HuH-7.5 (cell line): ENCODE measurements at regions not wholly inside any gene's neighbourhood (a gene's known extent, or its start where the extent isn't known, plus 50 kb on each side); places are given as distances from the start of the nearest gene placed in this dataset.

Experiments
- DNase-seq: peaks from one replicate; pipeline ENCODE4 v3.0.0; 2011; ENCODE audit warnings: low spot score

DNA sequence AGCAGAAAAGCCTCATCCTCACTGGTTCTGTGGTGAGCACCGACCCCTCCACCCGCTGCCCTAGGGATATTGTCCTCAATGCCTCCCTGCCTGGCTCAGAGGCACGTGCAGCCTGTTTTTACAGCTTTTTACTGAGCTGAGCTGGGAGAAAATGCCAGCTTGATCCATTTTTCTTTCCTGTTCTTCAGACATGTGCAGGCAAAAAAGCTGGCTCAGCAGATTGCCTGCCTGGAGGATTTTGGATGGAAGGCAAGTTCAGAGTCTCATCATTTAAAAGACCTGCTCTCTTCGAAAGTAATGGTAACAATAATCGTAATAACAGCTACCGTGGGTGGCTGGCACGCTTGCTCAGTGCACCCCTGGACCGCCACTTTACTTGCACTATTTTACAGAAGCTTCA lies 135.0 kb upstream of the SMIM23 start:
- DNase-seq, result no peak

DNA sequence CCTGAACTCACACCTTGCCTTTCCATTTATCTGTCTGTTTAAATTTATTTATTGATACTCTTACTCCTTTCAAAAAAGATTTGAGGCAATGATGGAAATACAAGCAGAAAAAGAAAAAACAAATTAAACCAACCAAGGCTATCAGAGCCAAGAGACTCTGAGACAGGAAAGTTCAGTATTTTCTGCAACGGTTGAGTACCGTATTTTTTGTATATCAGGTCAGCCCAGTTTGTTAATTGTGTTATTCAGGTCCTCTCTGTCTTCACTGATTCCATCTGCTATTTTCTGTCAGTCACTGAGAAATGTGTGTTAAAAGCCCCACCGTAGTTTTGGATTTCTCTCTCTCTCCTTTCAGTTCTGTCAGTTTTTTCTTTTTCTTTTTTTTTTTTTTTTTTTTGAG lies 134.5 kb upstream of the SMIM23 start:
- DNase-seq, result no peak

DNA sequence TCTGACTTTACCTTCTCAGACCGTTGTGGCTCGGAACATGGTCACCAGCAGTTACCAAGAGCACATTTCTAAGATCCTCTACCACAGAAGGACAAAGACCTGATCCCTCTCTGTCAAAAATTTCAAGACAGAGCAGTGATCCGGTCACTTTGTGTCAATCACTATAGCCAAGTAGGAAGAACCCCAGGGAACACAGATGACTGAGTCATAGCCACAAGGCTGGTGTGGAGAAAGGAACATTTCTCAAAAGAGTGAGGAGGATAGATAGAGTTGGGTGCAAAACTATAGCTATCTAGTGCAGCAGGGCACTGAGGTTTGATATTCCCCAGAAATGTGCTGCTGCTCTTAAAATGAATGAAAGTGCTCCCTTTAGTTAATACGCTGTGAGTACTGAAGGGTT lies 130.7 kb upstream of the SMIM23 start:
- DNase-seq, result no peak

DNA sequence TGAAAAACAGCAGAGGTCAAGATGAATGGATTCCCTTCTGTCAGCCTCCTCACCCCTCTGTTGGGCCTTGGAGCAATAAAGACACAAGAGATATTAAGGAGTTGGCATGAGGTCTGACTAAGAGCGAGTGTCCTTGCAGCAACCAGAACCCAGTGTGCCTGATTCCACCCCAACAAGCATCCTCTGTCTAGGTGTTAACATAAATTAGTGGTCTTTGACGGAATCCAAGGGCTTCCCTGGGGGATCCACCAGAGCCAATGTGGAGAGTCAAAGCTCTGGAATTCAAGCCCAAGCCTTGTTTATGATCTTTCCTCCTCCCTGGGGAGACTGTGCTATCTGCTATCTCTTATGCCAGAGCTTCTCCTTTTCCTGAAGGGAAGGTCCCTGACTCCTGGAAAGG lies 128.1 kb upstream of the SMIM23 start:
- DNase-seq, result no peak

DNA sequence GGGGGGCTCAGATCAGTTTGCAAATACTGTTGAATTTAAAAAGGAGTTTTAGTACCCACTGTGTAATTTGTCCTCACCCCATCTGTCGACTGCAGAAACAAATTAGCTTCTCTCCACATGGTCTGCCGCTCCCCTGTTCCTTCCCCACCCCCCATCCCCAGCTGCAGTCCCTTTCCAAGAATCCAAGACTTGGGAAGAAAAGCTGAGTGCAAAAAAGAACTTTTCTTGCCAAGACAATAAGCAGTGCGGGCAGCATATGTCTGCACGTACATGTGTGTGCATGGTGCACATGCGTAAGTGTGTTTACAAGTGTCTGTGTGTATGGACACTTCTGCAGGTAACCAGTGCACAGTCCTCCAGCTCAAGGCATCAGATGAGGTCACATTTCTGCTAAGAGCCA lies 125.7 kb upstream of the SMIM23 start:
- no peak for DNase-seq

DNA sequence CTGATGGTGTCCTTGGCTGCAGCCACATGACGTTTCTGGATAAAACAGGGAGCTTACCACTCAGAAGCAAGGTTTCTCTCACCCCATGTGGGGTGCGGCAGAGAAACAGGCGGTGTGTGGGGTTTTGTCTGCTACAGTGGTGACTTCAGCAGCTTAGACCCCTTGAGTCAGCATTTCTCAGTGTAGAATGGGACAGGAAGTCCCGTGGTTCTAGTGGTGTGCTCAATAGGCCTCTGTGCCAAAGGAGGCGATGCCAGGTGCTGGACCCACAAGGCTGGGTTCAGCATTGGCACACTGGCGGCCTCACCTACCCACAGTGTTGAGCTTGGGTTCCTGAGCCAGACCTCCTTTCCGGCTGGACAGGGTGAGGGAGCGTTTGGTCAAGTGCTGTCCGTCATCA lies 125.2 kb upstream of the SMIM23 start:
- no peak for DNase-seq

DNA sequence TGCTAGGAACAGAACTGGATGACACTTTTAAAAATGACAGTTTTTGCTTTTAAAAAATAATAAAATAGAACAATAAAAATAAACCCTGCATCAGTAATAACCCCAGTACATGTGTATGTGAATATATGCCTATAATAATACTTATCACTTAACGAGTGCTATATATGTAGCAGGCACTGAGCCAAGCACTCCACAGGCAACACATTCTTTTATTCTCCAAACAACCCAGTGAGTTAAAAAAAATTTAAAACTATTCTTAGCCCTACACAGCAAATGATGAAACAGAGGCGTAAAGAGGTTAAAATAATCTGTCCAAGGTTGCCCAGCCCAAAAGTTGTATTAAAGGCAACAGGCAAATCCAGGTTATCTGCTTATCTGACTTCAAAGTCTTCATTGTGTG lies 124.5 kb upstream of the SMIM23 start:
- DNase-seq, result no peak

DNA sequence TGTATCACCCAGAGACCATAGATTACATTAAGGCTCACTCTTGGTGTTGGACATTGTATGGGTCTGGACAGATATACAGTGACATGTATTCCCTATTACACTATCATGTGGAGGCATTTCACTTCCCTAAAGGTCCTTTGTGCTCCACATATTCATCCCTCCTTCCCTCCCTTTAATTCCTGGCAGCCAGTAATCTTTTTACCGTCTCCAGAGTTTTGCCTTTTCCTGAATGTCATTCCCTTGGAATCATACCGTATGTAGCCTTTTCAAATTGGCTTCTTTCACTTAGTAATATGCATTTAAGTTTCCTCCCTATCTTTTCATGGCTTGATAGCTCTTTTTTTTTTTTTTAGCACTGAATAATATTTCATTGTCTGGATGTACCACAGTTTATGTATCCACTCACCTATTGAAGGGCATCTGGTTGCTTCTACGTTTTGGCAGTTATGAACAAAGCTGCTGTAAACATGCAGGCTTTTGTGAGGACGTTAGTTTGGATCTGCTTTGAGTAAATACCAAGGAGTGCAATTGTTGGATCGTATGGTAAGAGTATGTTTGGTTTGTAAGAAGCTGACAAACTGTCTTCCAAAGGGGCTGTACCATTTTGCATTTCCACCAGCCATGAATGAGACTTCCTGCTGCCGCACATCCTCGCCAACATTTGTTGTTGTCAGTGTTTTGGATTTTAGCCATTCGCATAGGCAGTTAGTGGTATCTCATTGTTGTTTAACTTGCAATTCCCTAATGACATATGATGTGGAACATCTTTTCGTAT lies 122.1 kb upstream of the SMIM23 start:
- no peak for DNase-seq

DNA sequence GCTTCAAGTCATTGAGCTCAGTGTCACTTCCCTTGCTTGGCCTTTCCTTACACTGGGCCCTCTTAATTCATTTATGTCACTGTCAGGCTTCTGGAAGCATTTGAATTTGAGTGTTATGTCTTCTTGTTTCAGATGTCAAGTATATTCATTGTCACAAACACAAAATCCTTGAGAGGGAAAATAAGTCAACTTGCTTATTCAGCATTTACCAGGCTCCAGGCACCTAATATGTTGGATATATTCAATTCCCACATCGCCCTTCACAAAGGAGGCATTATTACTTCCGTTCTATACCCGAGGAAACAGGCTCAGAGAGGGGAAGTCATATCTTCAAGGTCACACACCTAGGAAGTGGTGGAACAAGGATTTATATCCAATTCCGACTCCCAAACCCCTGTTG lies 121.1 kb upstream of the SMIM23 start:
- no peak for DNase-seq

DNA sequence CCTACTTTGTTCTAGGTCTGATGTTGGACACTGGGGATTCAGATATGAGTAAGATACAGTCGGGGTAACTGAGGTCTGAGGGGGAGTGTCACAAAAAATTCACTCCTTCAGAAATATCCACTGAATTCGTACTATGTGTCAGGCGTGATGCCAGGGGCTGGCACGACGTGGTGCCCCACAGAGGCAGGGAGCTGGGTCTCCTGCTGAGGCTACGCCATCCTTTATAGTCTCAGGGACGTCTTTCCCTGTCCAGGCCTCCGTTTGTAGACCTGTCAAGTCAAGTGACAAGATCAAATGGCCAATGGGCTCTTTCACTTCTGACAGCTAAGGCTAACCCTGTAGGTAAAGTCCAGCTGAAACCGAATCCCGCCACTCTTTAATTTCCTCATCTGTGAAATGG lies 118.8 kb upstream of the SMIM23 start:
- no peak for DNase-seq

DNA sequence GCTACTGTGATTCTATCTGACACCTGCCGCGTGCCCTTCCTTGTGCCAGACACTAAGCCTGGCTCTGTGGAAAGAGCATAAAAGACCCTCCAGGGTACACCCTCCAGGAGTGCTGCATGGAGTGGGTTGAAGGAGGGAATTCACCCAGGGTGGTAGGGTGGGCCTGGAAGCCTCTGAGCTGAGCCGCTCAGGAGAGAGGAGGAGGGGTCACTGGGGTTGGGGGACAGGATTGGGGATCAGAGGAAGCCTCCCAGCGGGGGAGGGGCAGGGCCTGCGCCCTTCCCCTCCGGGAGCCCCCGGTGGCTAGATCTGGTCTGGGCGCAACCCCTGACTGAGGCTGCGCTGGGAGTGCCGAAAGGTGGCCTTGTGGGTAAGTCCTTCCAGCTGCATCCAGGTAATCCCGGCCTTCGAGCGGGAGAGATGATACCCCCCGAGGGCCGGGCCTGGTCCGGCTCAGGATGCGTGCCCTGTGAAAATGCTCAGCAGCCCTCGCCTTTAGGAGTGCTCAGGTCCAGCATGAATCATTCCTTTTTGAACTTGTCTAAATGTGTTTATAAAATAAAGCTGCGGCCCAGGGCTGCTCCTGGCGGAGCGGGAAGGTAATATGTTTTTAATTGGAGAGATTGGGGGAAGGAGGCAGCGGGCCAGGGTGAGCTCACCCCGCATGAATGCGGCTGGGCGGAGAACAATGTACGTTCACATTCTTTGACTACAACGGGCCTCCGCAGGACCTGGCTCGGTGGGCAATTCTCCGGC lies 118.1 kb upstream of the SMIM23 start:
- DNase-seq, result no peak

DNA sequence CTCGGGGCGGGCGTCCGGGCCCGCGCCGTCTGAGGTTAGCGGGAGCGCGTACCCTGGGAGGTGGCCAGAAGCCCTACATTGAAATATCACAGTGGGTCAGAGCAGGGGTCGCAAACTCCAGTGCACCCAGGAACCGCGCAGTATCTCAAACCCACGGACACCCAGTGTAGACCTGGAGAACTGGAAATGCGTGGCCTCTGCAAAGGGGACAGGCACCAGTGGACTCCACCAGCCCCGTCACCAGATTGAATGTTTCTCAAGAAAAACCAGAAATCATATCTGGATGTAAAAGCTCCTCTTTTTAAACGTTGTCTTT lies 117.6 kb upstream of the SMIM23 start:
- no peak for DNase-seq

DNA sequence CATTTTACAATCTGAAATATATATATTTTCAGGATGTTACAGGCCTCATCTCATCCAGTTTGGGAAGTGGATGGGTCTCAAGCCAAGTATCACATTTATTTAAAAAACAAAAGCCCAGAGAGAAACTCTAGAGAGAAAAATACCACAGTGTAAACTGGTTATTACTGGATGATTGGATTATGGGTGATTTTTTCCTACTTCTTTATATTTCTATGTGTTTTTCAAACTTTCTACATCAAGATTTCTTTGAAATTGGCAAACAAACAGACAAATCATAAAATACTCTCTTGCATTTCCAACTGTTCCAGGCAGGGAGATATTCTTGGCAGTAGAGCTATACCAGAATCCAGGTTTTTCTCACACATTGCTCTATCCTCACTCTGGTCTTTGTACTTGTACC lies 116.0 kb upstream of the SMIM23 start:
- no peak for DNase-seq

DNA sequence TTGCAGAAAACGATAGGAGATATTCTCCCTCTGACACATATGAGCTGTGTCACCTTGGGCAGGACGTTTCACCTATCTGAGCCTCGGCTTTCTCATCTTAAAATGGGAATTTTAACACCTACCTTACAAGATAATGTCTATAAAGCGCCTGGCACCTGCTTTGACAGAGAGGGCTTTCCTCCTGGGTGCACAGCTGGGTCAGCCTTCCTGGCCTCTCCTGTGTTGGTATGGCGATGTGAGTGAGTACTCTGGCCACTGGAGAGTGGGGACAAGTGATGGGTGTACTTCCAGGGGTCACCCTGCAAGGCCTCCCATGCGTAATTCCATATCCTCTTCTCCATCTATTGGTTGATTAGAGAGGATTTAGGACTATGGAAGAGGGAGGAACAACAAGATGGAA lies 113.1 kb upstream of the SMIM23 start:
- no peak for DNase-seq

DNA sequence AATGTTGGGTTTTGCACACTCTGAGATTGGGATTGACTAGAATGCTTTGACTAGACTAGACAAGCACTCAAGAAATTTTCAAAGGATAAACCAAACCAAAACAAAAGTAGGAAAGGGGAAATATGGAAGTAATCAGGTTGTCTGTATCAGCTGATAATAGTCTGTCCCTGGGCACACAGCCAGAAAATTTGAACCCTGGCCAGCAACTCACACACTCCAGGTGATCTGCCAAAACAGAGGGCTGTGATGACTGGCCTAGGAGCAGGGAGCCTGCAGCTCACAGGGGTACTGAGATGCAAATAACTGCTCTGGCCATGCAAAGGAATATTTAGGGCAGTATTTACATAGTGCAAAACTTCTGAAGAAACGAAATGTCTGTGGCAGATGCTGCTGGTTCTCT lies 112.3 kb upstream of the SMIM23 start:
- no peak for DNase-seq

DNA sequence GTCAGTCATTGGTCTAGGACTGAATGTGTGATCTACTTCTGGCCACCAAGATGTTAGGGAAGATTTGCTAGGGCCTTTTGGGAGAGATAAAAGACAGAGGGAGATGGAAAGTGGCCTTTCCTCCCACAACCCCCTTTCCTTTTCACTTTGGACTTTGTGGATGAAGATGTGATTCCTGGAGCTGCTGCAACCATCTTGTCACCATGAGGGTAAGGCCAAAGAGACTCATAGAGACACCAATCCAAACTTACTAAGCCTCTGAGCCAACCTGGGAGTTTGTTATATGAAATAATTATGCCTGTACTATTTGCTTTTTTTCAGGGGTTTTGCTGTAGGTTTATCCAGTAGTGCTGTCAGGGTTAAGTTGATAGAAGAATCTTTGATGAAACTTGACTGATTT lies 111.8 kb upstream of the SMIM23 start:
- DNase-seq, result no peak

DNA sequence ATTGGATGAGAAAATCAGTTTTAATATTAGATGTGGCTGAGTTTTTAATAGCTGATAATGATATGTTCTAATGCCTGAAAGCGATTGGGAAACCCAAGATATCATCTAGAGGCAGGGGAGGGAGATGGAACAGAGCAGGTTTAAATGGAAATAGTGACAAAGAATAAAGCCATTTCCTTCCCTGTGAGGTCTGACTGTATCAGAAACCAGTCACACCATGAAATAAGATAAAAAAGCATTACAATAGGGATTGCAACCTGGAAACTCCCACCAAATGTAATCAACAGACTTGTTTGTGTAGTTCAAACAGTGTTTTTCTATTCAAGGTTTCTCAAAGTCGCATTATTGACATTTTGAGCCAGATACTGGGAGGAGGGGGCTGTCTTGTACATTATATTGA lies 110.1 kb upstream of the SMIM23 start:
- no peak for DNase-seq

DNA sequence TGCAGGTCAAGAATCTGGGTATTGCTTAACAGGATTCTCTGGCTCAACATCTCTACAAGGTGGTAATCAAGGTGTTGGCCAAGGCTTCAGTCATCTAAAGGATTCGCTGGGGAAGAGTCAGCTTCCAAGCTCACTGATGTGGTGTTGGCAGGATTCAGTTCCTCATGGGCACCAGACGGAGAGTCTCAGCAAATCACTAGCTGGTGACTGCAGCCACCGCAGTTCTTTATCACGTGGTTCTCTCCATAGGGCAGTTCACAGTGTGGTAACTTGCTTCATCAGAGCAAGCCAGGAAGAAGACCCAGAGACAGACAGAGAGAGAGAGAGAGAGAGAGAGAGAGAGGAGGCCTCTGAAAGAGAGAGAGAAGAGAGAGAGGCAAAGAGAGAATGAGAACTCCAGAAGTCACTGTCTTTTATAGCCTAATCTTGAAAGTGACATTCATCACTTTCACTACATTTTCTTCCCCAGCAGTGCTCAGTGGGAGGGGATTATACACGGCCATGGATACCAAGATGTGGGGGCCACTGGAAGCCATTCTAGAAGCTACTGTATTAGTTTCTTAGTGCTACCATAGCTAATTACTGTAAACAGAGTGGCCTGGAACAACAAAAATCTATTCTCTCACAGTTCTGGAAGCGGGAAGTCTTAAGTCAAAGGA lies 109.2 kb upstream of the SMIM23 start:
- no peak for DNase-seq

DNA sequence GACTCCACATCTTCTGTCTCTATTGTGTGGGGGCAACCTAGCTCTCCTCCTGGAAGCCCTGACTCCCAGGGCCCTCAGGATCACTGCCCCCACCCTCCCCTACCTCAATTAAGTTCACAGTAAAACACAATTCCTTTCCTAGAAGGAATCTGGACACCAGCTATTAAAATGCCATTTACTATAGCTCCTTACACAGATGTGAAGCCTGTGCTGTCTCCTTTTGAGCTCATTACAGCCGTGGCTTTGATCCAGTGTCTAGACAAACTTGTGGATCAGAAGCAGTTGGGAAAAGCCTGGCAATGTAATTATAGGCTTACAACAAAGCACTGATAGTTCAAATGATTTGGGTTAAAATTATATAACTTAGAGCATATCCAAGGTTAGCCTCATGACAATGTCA lies 107.0 kb upstream of the SMIM23 start:
- no peak for DNase-seq

DNA sequence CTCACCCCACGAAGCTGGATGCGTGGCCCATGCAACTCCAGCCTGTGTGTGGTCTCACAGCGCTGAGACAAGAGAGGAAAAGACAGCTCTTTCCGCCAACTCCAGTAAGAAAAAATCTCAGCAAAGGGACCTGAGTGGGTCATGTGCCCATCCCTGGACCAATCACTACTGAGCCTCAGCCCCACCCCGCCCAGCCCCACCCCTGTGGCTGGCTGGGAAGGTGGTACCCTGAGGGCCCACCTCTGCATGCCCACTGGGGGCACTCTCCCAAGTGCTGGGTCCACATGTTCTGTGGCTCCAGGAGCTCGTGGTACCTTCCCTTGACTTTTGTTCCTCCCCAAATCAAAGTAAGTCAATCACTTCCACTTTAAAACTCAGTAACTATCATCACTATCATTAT lies 105.1 kb upstream of the SMIM23 start:
- no peak for DNase-seq

DNA sequence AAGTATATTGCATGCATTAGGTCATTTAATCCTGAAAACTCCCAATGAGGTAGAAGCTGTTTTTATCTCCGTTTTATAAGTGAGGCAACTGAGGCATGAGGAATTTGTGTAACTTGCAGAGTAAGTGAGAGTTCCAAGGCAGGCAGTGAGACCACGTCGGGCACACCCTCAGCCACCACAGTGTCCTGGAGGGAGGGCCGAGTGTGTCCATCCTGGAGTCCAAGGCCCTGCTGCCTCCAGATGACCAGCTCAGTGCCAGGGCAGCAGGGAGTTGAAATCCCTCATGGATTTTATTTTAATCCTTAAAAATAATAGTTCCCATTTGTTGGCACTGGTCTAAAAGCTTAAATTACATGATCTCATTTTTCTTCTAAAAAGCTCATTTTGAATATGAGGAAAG lies 104.6 kb upstream of the SMIM23 start:
- DNase-seq, result no peak

DNA sequence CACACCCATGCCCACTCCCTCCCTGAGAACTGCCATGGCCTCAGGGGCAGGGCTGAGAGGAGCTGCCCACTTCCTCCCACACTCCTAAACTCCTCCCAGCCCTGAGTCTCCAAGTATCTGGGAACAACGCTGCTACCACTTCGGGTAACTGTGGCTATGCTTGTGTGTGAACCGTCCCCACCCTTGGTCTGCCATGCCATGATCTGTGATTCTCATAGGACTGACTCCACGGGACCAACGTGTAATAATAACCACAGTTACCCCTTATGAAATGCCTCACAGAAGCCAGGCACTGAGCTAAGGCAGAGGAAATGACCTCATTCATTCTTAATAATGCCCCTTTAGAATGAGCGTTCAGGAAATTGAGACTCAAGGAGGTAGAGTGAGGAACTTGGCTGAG lies 103.9 kb upstream of the SMIM23 start:
- DNase-seq, result no peak

DNA sequence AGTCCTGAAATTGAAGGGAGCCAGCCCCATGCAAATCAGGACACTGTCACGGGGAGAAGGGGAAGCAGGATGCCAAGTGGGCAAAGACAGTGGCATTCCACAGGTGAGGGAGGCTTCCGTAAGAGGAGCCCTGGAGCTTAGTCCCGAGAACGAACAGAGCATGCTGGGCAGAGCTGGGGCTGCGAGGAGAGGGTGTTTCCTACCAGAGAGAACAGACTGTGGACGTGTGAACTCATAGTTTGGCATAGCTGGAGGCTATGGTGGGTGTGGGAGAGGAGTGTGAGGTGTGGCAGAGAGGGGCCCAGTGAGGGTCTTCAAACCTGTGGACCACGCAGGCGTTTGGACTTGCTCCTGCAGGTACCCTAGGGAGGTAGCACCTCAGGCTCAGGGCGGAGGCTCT lies 102.8 kb upstream of the SMIM23 start:
- no peak for DNase-seq

DNA sequence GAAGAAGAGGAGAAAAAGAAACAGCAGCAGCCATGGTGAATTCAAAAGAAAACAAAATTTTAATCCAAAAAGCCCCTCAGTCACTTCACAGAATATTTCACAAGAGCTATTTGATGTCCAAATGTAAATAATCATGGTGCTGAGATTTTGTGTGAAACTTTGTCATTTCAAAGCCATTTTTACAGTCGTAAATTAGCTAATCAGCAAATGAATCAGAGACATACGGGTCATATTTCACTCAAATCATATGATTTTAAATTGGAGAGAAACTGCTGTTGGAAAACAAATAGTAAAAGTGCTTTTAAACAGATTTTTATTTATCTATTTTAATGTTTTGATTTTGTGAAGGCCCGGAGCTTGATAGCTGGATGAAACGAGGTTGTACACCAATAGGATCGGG lies 101.4 kb upstream of the SMIM23 start:
- DNase-seq, result no peak
